Cardiac muscle cell (in vitro differentiated cells and primary cell): ENCODE measurements at regions not wholly inside any gene's neighbourhood (a gene's known extent, or its start where the extent isn't known, plus 50 kb on each side); places are given as distances from the start of the nearest gene placed in this dataset.

Experiments
- DNase-seq, 2 donors: peaks; one replicate each; pipeline versions ENCODE4 v3.0.0 to v3.0.0-alpha.2; 2010 to 2017; ENCODE audit warnings: low read depth in 1 of 2, low spot score in 1 of 2
- H3K27ac ChIP-seq: fragments of 200-600 bp; sonication (generic); 2 replicates; pipeline ENCODE4 v1.5.1; 2016
- H3K27me3 ChIP-seq: fragments of 200-600 bp; sonication (generic); 2 replicates; pipeline ENCODE4 v1.6.0; 2016; ENCODE audit warnings: control low read depth
- H3K36me3 ChIP-seq: fragments of 200-600 bp; sonication (generic); 2 replicates; pipeline ENCODE4 v1.5.1; 2016; ENCODE audit warnings: control low read depth
- H3K4me1 ChIP-seq: fragments of 200-600 bp; sonication (generic); 2 replicates; pipeline ENCODE4 v1.8.1; 2017; ENCODE audit warnings: low read depth, mild to moderate bottlenecking, mixed run types
- H3K4me3 ChIP-seq: fragments of 200-600 bp; sonication (generic); 2 replicates; pipeline ENCODE4 v1.5.1; 2016; ENCODE audit warnings: mild to moderate bottlenecking
- H3K9me3 ChIP-seq: fragments of 200-600 bp; sonication (generic); 2 replicates; pipeline ENCODE4 v1.5.1; 2017; ENCODE audit warnings: low read depth, mild to moderate bottlenecking, control low read depth
- TF ChIP-seq, protein P1 (sequence below): IDR thresholded peaks from 2 replicates; pipeline ENCODE4 v1.5.1; 2012; ENCODE audit warnings: low read depth, mild to moderate bottlenecking, low read length

DNA sequence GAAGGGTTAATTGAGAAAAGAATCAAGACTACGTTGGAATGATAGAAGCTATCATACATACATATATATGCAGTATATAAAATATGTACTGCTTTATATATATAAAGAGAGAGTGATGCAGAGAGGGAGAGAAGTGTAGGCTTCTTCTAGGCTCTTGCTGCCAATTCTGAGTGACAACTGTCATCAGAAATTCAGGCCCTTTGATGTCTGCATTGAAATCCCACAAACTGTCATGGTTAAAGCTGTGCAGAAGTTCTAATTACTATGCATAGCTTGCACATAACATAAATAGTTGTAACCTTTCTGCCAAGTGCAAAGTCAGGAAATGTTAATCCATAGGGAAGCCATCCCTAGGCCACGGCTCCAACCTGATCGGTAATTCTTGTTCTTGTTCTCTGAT lies 251.0 kb downstream of the STIM2 start:
- no peaks in the 10 kb centered on the region for H3K4me1 ChIP-seq
- H3K27me3 ChIP-seq: no peaks in the 10 kb centered on the region
- TF ChIP-seq, protein P1, sequence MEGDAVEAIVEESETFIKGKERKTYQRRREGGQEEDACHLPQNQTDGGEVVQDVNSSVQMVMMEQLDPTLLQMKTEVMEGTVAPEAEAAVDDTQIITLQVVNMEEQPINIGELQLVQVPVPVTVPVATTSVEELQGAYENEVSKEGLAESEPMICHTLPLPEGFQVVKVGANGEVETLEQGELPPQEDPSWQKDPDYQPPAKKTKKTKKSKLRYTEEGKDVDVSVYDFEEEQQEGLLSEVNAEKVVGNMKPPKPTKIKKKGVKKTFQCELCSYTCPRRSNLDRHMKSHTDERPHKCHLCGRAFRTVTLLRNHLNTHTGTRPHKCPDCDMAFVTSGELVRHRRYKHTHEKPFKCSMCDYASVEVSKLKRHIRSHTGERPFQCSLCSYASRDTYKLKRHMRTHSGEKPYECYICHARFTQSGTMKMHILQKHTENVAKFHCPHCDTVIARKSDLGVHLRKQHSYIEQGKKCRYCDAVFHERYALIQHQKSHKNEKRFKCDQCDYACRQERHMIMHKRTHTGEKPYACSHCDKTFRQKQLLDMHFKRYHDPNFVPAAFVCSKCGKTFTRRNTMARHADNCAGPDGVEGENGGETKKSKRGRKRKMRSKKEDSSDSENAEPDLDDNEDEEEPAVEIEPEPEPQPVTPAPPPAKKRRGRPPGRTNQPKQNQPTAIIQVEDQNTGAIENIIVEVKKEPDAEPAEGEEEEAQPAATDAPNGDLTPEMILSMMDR: no peak
- H3K9me3 ChIP-seq: no peaks in the 10 kb centered on the region
- no peaks in the 10 kb centered on the region for H3K36me3 ChIP-seq
- DNase-seq: no peak
- no peak overlapping the region for H3K27ac ChIP-seq
- no peak overlapping the region for H3K4me3 ChIP-seq

DNA sequence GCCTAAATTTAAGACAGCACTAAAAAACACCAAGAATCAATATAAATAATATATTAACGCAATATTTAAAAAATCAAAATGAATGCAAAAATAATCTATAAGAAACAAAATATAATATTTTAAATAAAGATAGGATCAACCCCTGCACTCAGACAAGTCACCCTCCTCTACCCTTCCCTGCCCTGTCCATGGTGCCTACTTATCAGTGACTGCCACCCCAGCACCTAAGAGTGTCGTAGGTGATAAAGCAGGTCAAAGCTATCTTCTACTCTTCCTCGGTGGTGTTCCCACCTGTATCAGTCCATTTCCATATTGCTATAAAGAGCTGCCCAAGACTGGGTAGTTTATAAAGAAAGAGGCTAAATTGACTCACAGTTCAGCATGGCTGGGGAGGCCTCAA lies 251.9 kb downstream of the STIM2 start:
- Histone ChIP-seq H3K27ac (no peak overlapping the region), H3K36me3 (no peaks in the 10 kb centered on the region), H3K4me3 (no peak overlapping the region), H3K4me1 (no peaks in the 10 kb centered on the region), H3K27me3 (no peaks in the 10 kb centered on the region), H3K9me3 (no peaks in the 10 kb centered on the region)
- TF ChIP-seq, protein P1: no peak
- no peak for DNase-seq

DNA sequence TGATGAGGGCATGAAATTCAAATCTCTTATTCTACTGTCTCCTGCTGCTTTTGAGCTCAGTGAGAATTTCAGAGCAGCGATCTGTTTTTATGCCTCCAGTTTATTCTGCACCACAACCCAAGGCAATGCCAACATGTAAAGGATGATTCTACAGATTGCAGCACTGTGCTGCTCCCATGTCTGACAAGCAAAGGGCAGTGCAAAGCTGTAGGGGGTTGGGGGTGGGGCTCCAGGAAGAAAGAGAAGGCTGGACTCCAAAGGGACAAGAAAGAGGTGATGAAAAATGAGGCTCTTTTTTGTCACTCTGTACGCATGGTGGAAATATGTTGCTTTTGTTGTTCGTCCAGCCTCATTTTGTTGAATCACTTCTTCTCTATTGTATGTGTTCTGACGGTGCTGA lies 254.6 kb downstream of the STIM2 start:
- Histone ChIP-seq H3K4me3 (no peak overlapping the region), H3K27ac (no peak overlapping the region), H3K4me1 (no peaks in the 10 kb centered on the region), H3K36me3 (no peaks in the 10 kb centered on the region), H3K27me3 (no peaks in the 10 kb centered on the region), H3K9me3 (no peaks in the 10 kb centered on the region)
- TF ChIP-seq, protein P1: no peak
- no peak for DNase-seq

DNA sequence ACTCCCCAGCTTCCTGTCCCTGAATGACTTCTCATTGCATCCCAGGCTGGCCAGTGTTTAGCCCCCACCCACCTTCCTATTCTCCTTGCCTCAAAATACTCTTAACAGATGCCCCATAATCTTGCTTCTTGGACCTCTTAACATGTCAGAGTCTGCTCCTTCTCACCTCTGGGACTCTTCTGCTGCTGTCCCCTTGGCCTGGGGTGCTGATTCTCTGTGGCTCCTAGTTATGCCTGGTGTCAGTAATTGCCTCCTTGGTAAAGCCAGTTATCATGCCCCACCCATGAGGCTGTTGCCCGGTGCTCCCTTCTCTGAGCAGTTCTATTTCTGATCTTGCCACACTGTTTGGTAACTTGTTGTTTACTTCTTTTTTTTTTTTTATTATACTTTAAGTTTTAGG lies 256.8 kb downstream of the STIM2 start:
- TF ChIP-seq, protein P1: no peak
- no peak for DNase-seq
- H3K9me3 ChIP-seq: no peaks in the 10 kb centered on the region
- no peak overlapping the region for H3K27ac ChIP-seq
- no peaks in the 10 kb centered on the region for H3K4me1 ChIP-seq
- H3K27me3 ChIP-seq: no peaks in the 10 kb centered on the region
- H3K36me3 ChIP-seq: no peaks in the 10 kb centered on the region
- H3K4me3 ChIP-seq: no peak overlapping the region

DNA sequence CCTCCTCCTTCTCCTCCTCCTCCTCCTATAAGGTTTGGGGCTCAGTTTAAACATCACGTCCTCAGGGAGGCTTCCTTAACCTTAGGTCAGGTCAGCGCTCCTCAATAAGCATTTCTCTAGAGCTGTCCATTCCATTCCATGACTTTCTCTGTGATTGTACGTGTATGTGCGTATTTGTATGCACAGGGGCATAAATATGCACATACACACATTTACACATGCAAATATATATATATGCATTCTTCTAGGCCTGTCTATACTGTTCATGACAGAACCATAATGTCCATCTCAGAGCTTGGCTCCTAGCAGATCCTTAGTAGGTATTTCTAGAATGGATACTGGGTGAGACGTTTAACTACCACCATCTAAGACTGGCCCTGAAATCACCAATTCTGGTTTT lies 258.6 kb downstream of the STIM2 start:
- Histone ChIP-seq H3K27me3 (no peaks in the 10 kb centered on the region), H3K4me1 (no peaks in the 10 kb centered on the region), H3K27ac (no peak overlapping the region), H3K9me3 (no peaks in the 10 kb centered on the region), H3K4me3 (no peak overlapping the region), H3K36me3 (no peaks in the 10 kb centered on the region)
- TF ChIP-seq, protein P1: no peak
- DNase-seq: no peak

DNA sequence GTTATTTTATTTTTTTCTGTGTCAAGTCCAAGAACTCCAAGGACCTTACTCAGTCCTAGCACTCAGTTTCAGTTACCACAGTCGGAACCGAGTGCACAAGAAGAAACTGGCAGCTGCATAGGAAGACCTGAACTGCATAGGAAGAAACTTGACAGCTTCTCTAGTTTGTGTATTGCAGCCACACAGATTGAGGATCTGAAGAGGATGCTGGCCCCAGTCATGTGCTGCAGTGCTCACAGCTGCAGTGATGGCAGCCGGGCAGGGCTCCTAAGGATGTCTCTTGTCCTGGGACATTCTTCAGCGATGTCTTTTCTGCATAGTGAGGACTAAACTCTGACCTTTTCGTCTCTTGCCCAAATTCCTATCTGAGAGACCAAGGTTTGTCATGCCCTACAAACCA lies 261.2 kb downstream of the STIM2 start:
- Histone ChIP-seq H3K27ac (no peak overlapping the region), H3K4me1 (no peaks in the 10 kb centered on the region), H3K36me3 (no peaks in the 10 kb centered on the region), H3K4me3 (no peak overlapping the region), H3K9me3 (no peaks in the 10 kb centered on the region), H3K27me3 (no peaks in the 10 kb centered on the region)
- no peak for DNase-seq
- TF ChIP-seq, protein P1: no peak
